H1 (cell line): ENCODE measurements at regions not wholly inside any gene's neighbourhood (a gene's known extent, or its start where the extent isn't known, plus 50 kb on each side); places are given as distances from the start of the nearest gene placed in this dataset.

Source experiments
- CTCF ChIA-PET: fragments of 300-600 bp; sonication (Branson Sonifier 250); formaldehyde crosslinking; loops from one replicate; lab custom pipeline; 2021; ENCODE audit not compliant: partially characterized antibody; lab: Charles Lee
- POLR2A ChIA-PET: fragments of 300-600 bp; sonication (Branson Sonifier 250); formaldehyde crosslinking; loops from one replicate; lab custom pipeline; 2021; ENCODE audit warnings: inconsistent platforms; ENCODE audit not compliant: partially characterized antibody; lab: Charles Lee
- DNase-seq, 2 experiments: peaks; one replicate each; pipeline versions ENCODE4 v3.0.0 to v3.0.0-alpha.2; 2010 to 2022; ENCODE audit warnings: low spot score in 2 of 2, low read depth in 1 of 2, mixed read lengths in 1 of 2
- FAIRE-seq: peaks from 2 replicates; lab custom pipeline; 2011; peaks lifted over from hg19 to GRCh38; lab: Jason Lieb, UNC
- H2AFZ ChIP-seq: 2 replicates; pipeline ENCODE4 v1.8.1; 2012; ENCODE audit warnings: low read length, inconsistent platforms
- H2AK5ac ChIP-seq: 2 replicates; pipeline ENCODE4 v1.6.1; 2013; ENCODE audit warnings: low read depth, low read length
- H2BK120ac ChIP-seq: replicated peaks from 2 replicates; pipeline ENCODE3; 2013; ENCODE audit warnings: low read depth, low read length, inconsistent platforms
- H2BK12ac ChIP-seq: 2 replicates; pipeline ENCODE4 v1.6.1; 2013; ENCODE audit warnings: low read depth, low read length
- H2BK15ac ChIP-seq: 2 replicates; pipeline ENCODE4 v1.6.1; 2013; ENCODE audit warnings: low read length
- H2BK20ac ChIP-seq: 2 replicates; pipeline ENCODE4 v1.6.1; 2013; ENCODE audit warnings: low read length
- H2BK5ac ChIP-seq: 2 replicates; pipeline ENCODE4 v1.6.1; 2013; ENCODE audit warnings: low read depth, low read length
- H3K14ac ChIP-seq: 2 replicates; pipeline ENCODE4 v1.6.1; 2013; ENCODE audit warnings: inconsistent platforms; ENCODE audit not compliant: insufficient read length
- H3K18ac ChIP-seq: 2 replicates; pipeline ENCODE4 v1.6.1; 2013; ENCODE audit warnings: low read length; ENCODE audit errors: extremely low read depth
- H3K23ac ChIP-seq: 2 replicates; pipeline ENCODE4 v1.6.1; 2013; ENCODE audit warnings: inconsistent platforms; ENCODE audit not compliant: insufficient read length
- H3K23me2 ChIP-seq: 2 replicates; pipeline ENCODE4 v1.6.1; 2013; ENCODE audit warnings: low read depth, low read length
- H3K27ac ChIP-seq: 2 replicates; pipeline ENCODE4 v1.6.1; 2011; ENCODE audit warnings: low read depth, low read length, inconsistent platforms
- H3K27me3 ChIP-seq, 4 experiments: replicated peaks in 1 of 4; 1 replicate in 1 of 4; 2 replicates in 3 of 4; pipeline versions ENCODE4 v1.6.1 to v1.8.1; 2011 to 2013; ENCODE audit warnings: low read length in 3 of 4, mild to moderate bottlenecking in 3 of 4, inconsistent platforms in 2 of 4, mixed read lengths in 2 of 4, moderate library complexity in 1 of 4; ENCODE audit not compliant: control insufficient read depth in 3 of 4, insufficient read depth in 3 of 4; ENCODE audit errors: extremely low read depth in 1 of 4
- H3K36me3 ChIP-seq, 4 experiments: 2 replicates each; pipeline versions ENCODE4 v1.6.1 to v1.8.1; 2011 to 2013; ENCODE audit warnings: mild to moderate bottlenecking in 4 of 4, low read length in 3 of 4, moderate library complexity in 2 of 4, control low read depth in 1 of 4, inconsistent platforms in 1 of 4; ENCODE audit not compliant: insufficient read depth in 4 of 4, control insufficient read depth in 2 of 4
- H3K4ac ChIP-seq: replicated peaks from 2 replicates; pipeline ENCODE3; 2013; ENCODE audit warnings: low read length, low read depth, mixed read lengths, inconsistent platforms; ENCODE audit not compliant: insufficient read length
- H3K4me1 ChIP-seq, 4 experiments: replicated peaks in 1 of 4; 1 replicate in 1 of 4; 2 replicates in 3 of 4; pipeline versions ENCODE4 v1.6.1 to v1.8.1; 2011 to 2013; ENCODE audit warnings: low read length in 3 of 4, inconsistent platforms in 2 of 4, mixed read lengths in 1 of 4; ENCODE audit not compliant: insufficient read depth in 4 of 4, control insufficient read depth in 3 of 4
- H3K4me2 ChIP-seq, 2 experiments: 2 replicates each; pipeline versions ENCODE4 v1.6.1 to v1.8.1; 2011 to 2013; ENCODE audit warnings: low read depth in 2 of 2, low read length in 2 of 2, control low read depth in 1 of 2, inconsistent platforms in 1 of 2, mild to moderate bottlenecking in 1 of 2; ENCODE audit not compliant: insufficient read depth in 1 of 2
- H3K4me3 ChIP-seq, 4 experiments: fragments of 200-600, 300-600 bp in 1 of 4; sonication (generic), shearing (Covaris generic), sonication (Bioruptor Twin) in 1 of 4; 2 replicates each; pipeline versions ENCODE4 v1.5.1 to v1.8.1; 2011 to 2016; ENCODE audit warnings: low read length in 4 of 4, low read depth in 3 of 4, control low read depth in 2 of 4, inconsistent platforms in 2 of 4, mild to moderate bottlenecking in 2 of 4, mixed read lengths in 1 of 4, moderate library complexity in 1 of 4; ENCODE audit not compliant: insufficient read depth in 2 of 4; ENCODE audit errors: extremely low read depth in 1 of 4
- H3K56ac ChIP-seq: replicated peaks from 2 replicates; pipeline ENCODE3; 2013; ENCODE audit warnings: low read depth, mild to moderate bottlenecking, mixed read lengths, low read length, inconsistent platforms; ENCODE audit not compliant: insufficient read length
- H3K79me1 ChIP-seq: 2 replicates; pipeline ENCODE4 v1.6.1; 2013; ENCODE audit warnings: low read depth, low read length, control low read depth
- H3K79me2 ChIP-seq, 2 experiments: 2 replicates each; pipeline versions ENCODE4 v1.6.1 to v1.8.1; 2012 to 2013; ENCODE audit warnings: low read length in 2 of 2, mild to moderate bottlenecking in 2 of 2, inconsistent platforms in 1 of 2; ENCODE audit not compliant: insufficient read depth in 2 of 2, control insufficient read depth in 1 of 2
- H3K9ac ChIP-seq, 4 experiments: replicated peaks in 1 of 4; 1 replicate in 1 of 4; 2 replicates in 3 of 4; pipeline versions ENCODE4 v1.6.1 to v1.8.1; 2011 to 2013; ENCODE audit warnings: low read depth in 3 of 4, low read length in 3 of 4, control low read depth in 2 of 4, mild to moderate bottlenecking in 2 of 4, moderate library complexity in 2 of 4, inconsistent platforms in 1 of 4; ENCODE audit errors: extremely low read depth in 1 of 4
- H3K9me3 ChIP-seq, 2 experiments: 2 replicates each; pipeline versions ENCODE4 v1.6.1 to v1.8.1; 2012 to 2013; ENCODE audit warnings: mild to moderate bottlenecking in 2 of 2, moderate library complexity in 2 of 2, control low read depth in 1 of 2, inconsistent platforms in 1 of 2, low read depth in 1 of 2, low read length in 1 of 2, mixed read lengths in 1 of 2; ENCODE audit not compliant: insufficient read depth in 2 of 2
- H4K20me1 ChIP-seq, 2 experiments: replicated peaks in 1 of 2; 2 replicates each; pipeline versions ENCODE3 to v1.8.1; 2011 to 2013; ENCODE audit warnings: inconsistent platforms in 2 of 2, low read length in 2 of 2, mild to moderate bottlenecking in 1 of 2; ENCODE audit not compliant: insufficient read depth in 2 of 2, control insufficient read depth in 1 of 2
- H4K5ac ChIP-seq: 2 replicates; pipeline ENCODE4 v1.6.1; 2013; ENCODE audit warnings: low read length, low read depth, mixed read lengths, inconsistent platforms; ENCODE audit not compliant: insufficient read length
- H4K8ac ChIP-seq: 2 replicates; pipeline ENCODE4 v1.8.0; 2013; ENCODE audit warnings: mild to moderate bottlenecking, moderate library complexity, low read length, inconsistent platforms; ENCODE audit not compliant: insufficient read depth; ENCODE audit errors: extremely low read depth
- H4K91ac ChIP-seq: replicated peaks from 2 replicates; pipeline ENCODE3; 2013; ENCODE audit warnings: low read length, mixed read lengths, inconsistent platforms; ENCODE audit not compliant: insufficient read length
- ATF3 ChIP-seq: IDR thresholded peaks from 2 replicates; pipeline ENCODE4 v1.6.1; 2011; ENCODE audit warnings: low read depth, mild to moderate bottlenecking, low read length; ENCODE audit not compliant: insufficient read depth
- CTCF ChIP-seq, 3 experiments: IDR thresholded peaks; 1 replicate in 2 of 3; 2 replicates in 1 of 3; pipeline versions ENCODE4 v1.5.1 to v1.6.1; 2011; ENCODE audit warnings: low read length in 3 of 3, mild to moderate bottlenecking in 3 of 3, inconsistent platforms in 2 of 3, low read depth in 1 of 3, moderate library complexity in 1 of 3; ENCODE audit not compliant: insufficient read depth in 1 of 3; ENCODE audit errors: control extremely low read depth in 1 of 3
- FOSL1 ChIP-seq: IDR thresholded peaks from 2 replicates; pipeline ENCODE4 v1.6.1; 2011; ENCODE audit warnings: mild to moderate bottlenecking, low read depth, low read length, moderate library complexity; ENCODE audit not compliant: insufficient read depth
- JUN ChIP-seq: IDR thresholded peaks from 2 replicates; pipeline ENCODE4 v1.6.1; 2011; ENCODE audit warnings: low read depth, mild to moderate bottlenecking, improper control_type of control experiment, low read length
- POLR2AphosphoS5 ChIP-seq: IDR thresholded peaks from 2 replicates; pipeline ENCODE4 v1.6.1; 2011; ENCODE audit warnings: low read depth, low read length
- SIRT6 ChIP-seq: IDR thresholded peaks from one replicate; pipeline ENCODE4 v1.7.1; 2012; ENCODE audit warnings: low read length, inconsistent platforms
- SUZ12 ChIP-seq: fragments of 200-600 bp; sonication (generic); IDR thresholded peaks from 2 replicates; pipeline ENCODE4 v1.6.1; 2012; ENCODE audit warnings: mild to moderate bottlenecking, inconsistent platforms, low read length, moderate library complexity, mixed read lengths
- ZNF274 ChIP-seq: IDR thresholded peaks from 2 replicates; pipeline ENCODE4 v1.7.0; 2012; ENCODE audit warnings: low read length, borderline replicate concordance; ENCODE audit errors: extremely low read depth
- WGBS, 2 experiments: shearing (Covaris generic) in 1 of 2; methylation state at CpG; one replicate each; pipeline versions ENCODE4 v1.1.6 to v1.1.7; 2013 to 2015; ENCODE audit warnings: low lambda C conversion rate in 2 of 2, mixed read lengths in 2 of 2, inconsistent platforms in 1 of 2, low coverage in 1 of 2, missing lambda C conversion rate in 1 of 2; ENCODE audit not compliant: insufficient replicate concordance in 2 of 2, insufficient coverage in 1 of 2, insufficient read length in 1 of 2; ENCODE audit errors: extremely low coverage in 1 of 2, missing lambda C conversion rate in 1 of 2; 5-methylcytosine and 5-hydroxymethylcytosine counted together

GRCh38 chr9:104991144-104991953 lies 63.4 kb upstream of the ABCA1 start:
- Histone ChIP-seq H3K9ac (peak overlapping the region in 3 of 4 experiments; percentile 70 to 75 (median 74); a peak in 6 of 7 replicates), H3K14ac (no peak overlapping the region), H2BK120ac (peak overlapping the region; percentile 82), H2BK12ac (peak overlapping the region; percentile 99), H2AK5ac (peak overlapping the region; percentile 61; the same call in 1 of the 2 replicates), H2BK20ac (peak overlapping the region; percentile 94; the same call in 1 of the 2 replicates), H3K56ac (peak overlapping the region; percentile 47), H2BK5ac (peak overlapping the region; percentile 79; the same call in 1 of the 2 replicates), H3K79me1 (no peaks in the 10 kb centered on the region), H2BK15ac (0 out of 2 replicates have a peak overlapping the region, but pooled peaks have one; percentile 36), H3K4ac (peak overlapping the region; percentile 42), H4K91ac (peak overlapping the region; percentile 61), H3K27ac (peak overlapping the region; percentile 44), H4K20me1 (no peaks in the 10 kb centered on the region), H3K18ac (peak overlapping the region; percentile 85), H3K4me3 (peak overlapping the region; percentile 40 to 75 (median 67)), H3K23me2 (peaks cover 16% of the 10 kb centered on the region), H4K8ac (peak overlapping the region; percentile 97), H3K23ac (no peak overlapping the region), H3K4me1 (peaks cover 21 to 31% (median 26%) of the 10 kb centered on the region in 4 experiments), H3K79me2 (no peaks in the 10 kb centered on the region), H3K4me2 (peak overlapping the region; percentile 76 to 99), H3K36me3 (no peaks in the 10 kb centered on the region), H4K5ac (peak overlapping the region; percentile 26), H3K27me3 (peaks cover 3 to 18% (median 8%) of the 10 kb centered on the region in 4 experiments; a peak in 4 of 7 replicates), H3K9me3 (no peaks in the 10 kb centered on the region), H2AFZ (peak overlapping the region; percentile 14)
- POLR2A ChIA-PET = interaction anchor here (0.8 to 5.3 kb wide), 8 partner anchors 9 to 254 kb away, joined by 3 to 51 read pairs (median 4); partner anchors contain the start of genes ABCA1 and SLC44A1
- CTCF ChIA-PET = interaction anchor here (1.1 kb wide), 1 partner anchor 150 kb away, joined by 3 read pairs; no protein-coding TSS in a partner anchor
- 3% methylated on average over 52 of the region's 63 CpGs; no CpG with 5 or more reads in 1 of the 2 experiments for WGBS, 2 experiments
- DNase-seq = peak in 1 of 2 experiments; percentile 85
- no peak for FAIRE-seq
- TF ChIP-seq POLR2AphosphoS5 = peak; percentile 44; the same call in 1 of the 2 replicates
- TF ChIP-seq FOSL1 = no peak
- no peak for TF ChIP-seq JUN
- TF ChIP-seq ATF3 = no peak
- TF ChIP-seq SIRT6 = no peak
- no peak for TF ChIP-seq CTCF (IDR thresholded peaks at IDR 0.05; ENCODE audit: control extremely low read depth in 1 of 3, insufficient read depth in 1 of 3, low read depth in 1 of 3, low read length in 3 of 3)
- TF ChIP-seq ZNF274 = no peak
- TF ChIP-seq SUZ12 = 0 out of 2 replicates have a peak, but pooled peaks have one; percentile 23
